Karpas-422 (cell line): ENCODE measurements at regions not wholly inside any gene's neighbourhood (a gene's known extent, or its start where the extent isn't known, plus 50 kb on each side); places are given as distances from the start of the nearest gene placed in this dataset.

Experiments
- DNase-seq: peaks from one replicate; pipeline ENCODE4 v3.0.0-alpha.2; 2015
- H2AFZ ChIP-seq: fragments of 200-600 bp; sonication (generic); 2 replicates; pipeline ENCODE4 v1.6.1; 2014; ENCODE audit warnings: antibody characterized with exemption, low read length, mixed read lengths
- H3K27ac ChIP-seq: fragments of 200-600 bp; sonication (generic); 2 replicates; pipeline ENCODE4 v1.5.1; 2014; ENCODE audit warnings: mild to moderate bottlenecking, low read length, moderate library complexity
- H3K27me3 ChIP-seq: fragments of 200-600 bp; sonication (generic); 2 replicates; pipeline ENCODE4 v1.6.1; 2014; ENCODE audit warnings: low read length, mixed read lengths
- H3K36me3 ChIP-seq: fragments of 200-600 bp; sonication (generic); 2 replicates; pipeline ENCODE4 v1.6.1; 2014; ENCODE audit warnings: low read length, mixed read lengths; ENCODE audit not compliant: insufficient read depth
- H3K4me1 ChIP-seq: fragments of 200-600 bp; sonication (generic); 2 replicates; pipeline ENCODE4 v1.6.1; 2014; ENCODE audit warnings: mild to moderate bottlenecking, low read length, mixed read lengths
- H3K4me2 ChIP-seq: fragments of 200-600 bp; sonication (generic); 2 replicates; pipeline ENCODE4 v1.6.1; 2014; ENCODE audit warnings: low read length, low read depth, mild to moderate bottlenecking; ENCODE audit not compliant: poor library complexity, severe bottlenecking
- H3K4me3 ChIP-seq: fragments of 200-600 bp; sonication (generic); 2 replicates; pipeline ENCODE4 v1.5.1; 2014; ENCODE audit warnings: mild to moderate bottlenecking, antibody characterized with exemption, low read length, mixed read lengths
- H3K79me2 ChIP-seq: fragments of 200-600 bp; sonication (generic); 2 replicates; pipeline ENCODE4 v1.6.1; 2014; ENCODE audit warnings: mild to moderate bottlenecking, low read length, mixed read lengths
- H3K9ac ChIP-seq: fragments of 200-600 bp; sonication (generic); 2 replicates; pipeline ENCODE4 v1.6.0; 2014; ENCODE audit warnings: low read length
- H3K9me2 ChIP-seq: fragments of 200-600 bp; sonication (generic), shearing (Covaris generic); replicated peaks from 2 replicates; pipeline ENCODE4 v1.6.0; 2014; ENCODE audit warnings: mild to moderate bottlenecking, low read length, moderate library complexity; ENCODE audit not compliant: insufficient read depth
- H3K9me3 ChIP-seq: fragments of 300-700, 200-600 bp; sonication (generic); 2 replicates; pipeline ENCODE4 v1.6.1; 2014; ENCODE audit warnings: low read length, mixed read lengths
- H4K20me1 ChIP-seq: fragments of 200-600 bp; sonication (generic); 2 replicates; pipeline ENCODE4 v1.6.1; 2014; ENCODE audit warnings: mild to moderate bottlenecking, antibody characterized with exemption, low read length, low read depth; ENCODE audit not compliant: insufficient read depth

DNA sequence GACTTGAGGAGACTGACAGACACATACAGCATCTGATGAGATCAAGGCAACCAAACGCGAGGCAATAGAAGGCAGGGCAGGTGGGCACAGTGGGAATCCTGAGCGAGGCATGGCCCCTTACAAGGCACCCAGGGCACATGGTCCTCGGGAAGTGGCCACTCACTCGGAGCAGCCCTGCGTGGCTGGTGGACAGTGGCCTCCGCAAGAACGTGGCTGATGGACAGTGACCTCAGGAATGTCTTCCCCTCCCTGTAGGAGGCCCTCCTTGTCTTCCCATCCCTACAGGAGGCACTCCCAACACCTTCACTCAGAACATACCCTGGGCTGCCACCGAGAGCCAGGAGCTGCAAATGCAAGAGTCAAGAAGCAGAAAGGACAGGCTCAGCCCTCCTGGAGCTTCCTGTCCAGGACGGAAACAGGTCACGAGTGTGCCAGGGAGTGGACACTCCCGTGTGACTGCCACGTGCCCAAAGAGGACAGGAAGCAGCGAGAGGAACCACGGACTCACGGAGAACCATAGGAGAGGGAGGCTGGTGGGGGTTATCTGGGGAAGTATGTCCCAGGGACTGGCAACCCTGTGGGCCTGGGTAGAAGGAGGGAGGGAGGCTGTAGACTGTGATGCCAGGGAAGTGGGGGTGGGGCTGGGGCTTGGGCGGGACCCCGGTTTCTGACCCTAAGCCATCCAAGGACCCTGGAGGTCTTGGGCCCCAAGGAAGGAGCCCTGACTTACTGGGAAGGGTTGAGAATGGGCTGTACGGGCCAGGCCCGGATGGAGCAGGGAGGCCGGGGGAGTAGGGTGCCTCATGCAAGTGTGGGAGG, 321.9 kb upstream of the IRX4 start:
- Histone ChIP-seq H3K36me3 (no peaks in the 10 kb centered on the region), H4K20me1 (no peaks in the 10 kb centered on the region), H3K27ac (no peak overlapping the region), H3K4me1 (no peaks in the 10 kb centered on the region), H3K4me3 (no peak overlapping the region), H3K9me2 (no peaks in the 10 kb centered on the region), H3K4me2 (no peak overlapping the region), H3K9me3 (no peaks in the 10 kb centered on the region), H3K27me3 (no peaks in the 10 kb centered on the region), H3K79me2 (no peaks in the 10 kb centered on the region), H3K9ac (no peak overlapping the region), H2AFZ (no peak overlapping the region)
- no peak for DNase-seq

DNA sequence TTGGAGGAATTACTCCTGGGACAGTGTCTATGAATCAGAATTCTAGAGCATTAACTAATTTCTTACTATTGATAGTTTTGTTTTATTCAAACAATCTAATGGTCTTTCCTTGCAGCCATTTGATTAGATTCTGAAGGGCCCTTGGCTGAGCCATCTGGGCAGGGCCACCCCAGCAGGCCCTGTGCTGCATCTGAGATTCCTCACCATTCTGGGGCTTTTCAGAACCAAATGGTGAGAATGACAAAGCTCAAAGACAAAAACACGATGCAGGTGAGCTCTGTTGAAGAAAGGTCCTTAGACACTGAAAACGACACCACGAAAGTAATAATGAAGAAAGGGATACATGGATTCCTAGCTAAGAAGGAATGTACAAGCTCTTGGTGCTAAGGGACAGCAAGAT, 321.0 kb upstream of the IRX4 start:
- Histone ChIP-seq H4K20me1 (no peaks in the 10 kb centered on the region), H3K4me2 (no peak overlapping the region), H3K9me3 (no peaks in the 10 kb centered on the region), H3K9me2 (no peaks in the 10 kb centered on the region), H3K27ac (no peak overlapping the region), H2AFZ (no peak overlapping the region), H3K27me3 (no peaks in the 10 kb centered on the region), H3K4me1 (no peaks in the 10 kb centered on the region), H3K36me3 (no peaks in the 10 kb centered on the region), H3K79me2 (no peaks in the 10 kb centered on the region), H3K9ac (no peak overlapping the region), H3K4me3 (no peak overlapping the region)
- no peak for DNase-seq

DNA sequence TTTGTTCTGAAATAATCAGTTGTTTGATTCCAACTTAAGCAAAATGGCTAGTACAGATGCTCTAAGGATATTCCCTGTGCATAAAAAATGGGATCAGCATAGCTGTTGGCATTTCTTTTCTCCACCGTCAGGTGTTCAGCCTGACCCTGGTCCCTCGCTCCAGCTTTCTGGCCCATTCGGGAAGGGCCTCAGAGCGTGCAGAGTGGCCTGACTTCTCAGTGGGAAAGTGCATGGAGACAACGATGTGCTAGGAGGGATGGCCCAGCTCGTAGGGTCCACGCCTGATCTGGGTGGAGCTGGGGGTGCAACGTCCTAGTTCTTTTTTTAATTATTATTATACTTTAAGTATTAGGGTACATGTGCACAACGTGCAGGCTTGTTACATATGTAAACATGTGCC, 319.1 kb upstream of the IRX4 start:
- Histone ChIP-seq H4K20me1 (no peaks in the 10 kb centered on the region), H3K79me2 (no peaks in the 10 kb centered on the region), H3K36me3 (no peaks in the 10 kb centered on the region), H2AFZ (no peak overlapping the region), H3K27ac (no peak overlapping the region), H3K4me3 (no peak overlapping the region), H3K27me3 (no peaks in the 10 kb centered on the region), H3K4me1 (no peaks in the 10 kb centered on the region), H3K4me2 (no peak overlapping the region), H3K9me3 (no peaks in the 10 kb centered on the region), H3K9ac (no peak overlapping the region), H3K9me2 (no peaks in the 10 kb centered on the region)
- DNase-seq, result no peak

DNA sequence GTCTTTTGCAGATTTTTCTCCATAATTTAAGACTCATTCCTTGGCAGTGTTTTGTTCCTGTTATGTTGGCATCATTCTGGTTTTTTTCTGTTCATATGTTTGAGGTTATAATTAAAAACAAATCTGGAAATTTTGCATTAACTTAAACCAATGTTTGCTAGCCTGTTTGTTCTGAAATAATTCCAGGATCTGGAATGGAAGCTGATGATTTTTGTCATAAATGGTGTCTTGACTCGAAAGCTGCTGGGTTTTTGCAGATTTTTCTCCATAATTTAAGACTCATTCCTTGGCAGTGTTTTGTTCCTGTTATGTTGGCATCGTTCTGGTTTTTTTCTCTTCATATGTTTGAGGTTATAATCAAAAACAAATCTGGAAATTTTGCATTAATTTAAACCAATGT, 318.7 kb upstream of the IRX4 start:
- Histone ChIP-seq H3K36me3 (no peaks in the 10 kb centered on the region), H3K79me2 (no peaks in the 10 kb centered on the region), H4K20me1 (no peaks in the 10 kb centered on the region), H3K4me3 (no peak overlapping the region), H3K4me1 (no peaks in the 10 kb centered on the region), H3K4me2 (no peak overlapping the region), H3K27me3 (no peaks in the 10 kb centered on the region), H3K9me3 (no peaks in the 10 kb centered on the region), H3K9ac (no peak overlapping the region), H2AFZ (no peak overlapping the region), H3K27ac (no peak overlapping the region), H3K9me2 (no peaks in the 10 kb centered on the region)
- no peak for DNase-seq

DNA sequence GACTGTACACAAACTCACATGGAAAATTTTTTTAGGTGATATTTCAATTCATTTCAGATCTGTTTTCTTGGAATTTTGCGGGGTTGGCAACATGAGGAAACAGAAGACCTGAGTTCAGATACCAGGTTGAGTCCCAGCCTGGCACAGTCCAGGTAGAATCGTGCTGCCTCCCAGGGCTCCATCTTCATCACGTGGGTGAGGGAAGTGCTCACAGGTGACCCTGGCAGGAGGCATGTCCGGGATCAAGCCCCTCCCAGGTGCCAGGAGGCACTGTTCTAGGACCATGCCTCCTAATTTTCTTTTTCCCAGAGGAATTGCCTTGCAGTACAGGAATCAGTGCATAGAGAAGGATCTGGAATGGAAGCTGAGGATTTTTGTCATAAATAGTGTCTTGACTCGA, 318.3 kb upstream of the IRX4 start:
- Histone ChIP-seq H3K79me2 (no peaks in the 10 kb centered on the region), H3K9me2 (no peaks in the 10 kb centered on the region), H3K36me3 (no peaks in the 10 kb centered on the region), H3K9ac (no peak overlapping the region), H3K4me2 (no peak overlapping the region), H3K4me3 (no peak overlapping the region), H3K9me3 (no peaks in the 10 kb centered on the region), H3K27ac (no peak overlapping the region), H4K20me1 (no peaks in the 10 kb centered on the region), H3K27me3 (no peaks in the 10 kb centered on the region), H3K4me1 (no peaks in the 10 kb centered on the region), H2AFZ (no peak overlapping the region)
- DNase-seq, result no peak

DNA sequence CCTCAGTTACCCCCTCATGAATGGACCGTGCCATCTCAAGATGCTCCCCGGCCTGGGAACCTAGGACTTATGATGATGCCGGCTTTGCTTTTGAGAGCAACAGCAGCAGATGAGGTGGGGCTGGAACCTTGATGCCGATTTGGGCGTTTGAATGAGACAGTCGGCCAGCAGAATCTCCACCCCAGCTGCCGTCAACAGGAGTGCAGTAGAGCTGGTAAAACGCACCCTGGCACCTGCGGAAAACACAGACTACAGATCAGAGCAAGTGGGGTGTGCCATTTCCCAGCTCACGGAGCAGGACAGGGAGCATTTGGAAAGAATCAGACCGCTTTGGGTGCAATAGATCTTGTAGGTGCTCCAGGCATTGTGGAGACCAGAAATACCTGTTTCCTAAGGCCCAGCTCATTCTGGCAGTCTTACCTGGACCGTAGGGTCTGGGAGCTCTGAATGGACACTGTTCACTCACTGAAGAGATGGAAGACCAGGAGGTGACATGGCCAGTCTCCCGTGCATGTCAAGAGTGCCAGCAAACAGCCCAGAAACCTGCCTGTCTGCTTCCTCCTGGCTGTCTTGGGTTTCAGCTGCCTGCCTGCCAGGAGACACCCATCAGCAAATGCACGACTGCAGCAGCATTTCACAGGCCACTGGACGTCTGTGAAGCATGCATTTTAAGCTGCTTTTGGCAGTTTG, 317.7 kb upstream of the IRX4 start:
- H3K27me3 ChIP-seq, result no peaks in the 10 kb centered on the region
- H3K9ac ChIP-seq, result no peak overlapping the region
- H3K4me1 ChIP-seq, result no peaks in the 10 kb centered on the region
- H3K9me3 ChIP-seq, result no peaks in the 10 kb centered on the region; the same call in 1 of the 2 replicates
- no peak overlapping the region for H2AFZ ChIP-seq
- no peak overlapping the region for H3K4me2 ChIP-seq
- no peaks in the 10 kb centered on the region for H3K79me2 ChIP-seq
- DNase-seq, result no peak
- no peaks in the 10 kb centered on the region for H3K36me3 ChIP-seq
- no peak overlapping the region for H3K27ac ChIP-seq
- no peaks in the 10 kb centered on the region for H3K9me2 ChIP-seq
- no peak overlapping the region for H3K4me3 ChIP-seq
- H4K20me1 ChIP-seq, result no peaks in the 10 kb centered on the region

DNA sequence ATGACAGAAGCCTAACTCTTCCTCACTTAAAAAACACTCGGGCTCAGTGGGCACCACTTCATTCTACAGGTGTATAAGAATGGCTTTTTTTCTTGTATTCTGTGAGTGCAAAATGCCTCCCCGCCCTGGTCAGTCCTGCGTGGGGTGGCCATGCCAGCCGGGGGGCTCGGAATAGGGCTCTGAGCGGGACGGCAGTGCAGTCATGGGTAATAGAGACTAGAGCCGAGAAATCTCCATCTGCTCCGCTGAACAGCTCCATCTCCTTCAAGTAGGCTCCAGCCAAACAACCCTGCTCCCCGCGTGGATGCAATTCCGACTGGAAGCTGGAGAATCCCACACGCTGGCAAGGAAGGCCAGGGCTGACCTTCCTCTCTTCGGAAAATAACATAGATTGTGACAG, 317.0 kb upstream of the IRX4 start:
- no peak overlapping the region for H3K27ac ChIP-seq
- H3K79me2 ChIP-seq, result no peaks in the 10 kb centered on the region
- no peak for DNase-seq

DNA sequence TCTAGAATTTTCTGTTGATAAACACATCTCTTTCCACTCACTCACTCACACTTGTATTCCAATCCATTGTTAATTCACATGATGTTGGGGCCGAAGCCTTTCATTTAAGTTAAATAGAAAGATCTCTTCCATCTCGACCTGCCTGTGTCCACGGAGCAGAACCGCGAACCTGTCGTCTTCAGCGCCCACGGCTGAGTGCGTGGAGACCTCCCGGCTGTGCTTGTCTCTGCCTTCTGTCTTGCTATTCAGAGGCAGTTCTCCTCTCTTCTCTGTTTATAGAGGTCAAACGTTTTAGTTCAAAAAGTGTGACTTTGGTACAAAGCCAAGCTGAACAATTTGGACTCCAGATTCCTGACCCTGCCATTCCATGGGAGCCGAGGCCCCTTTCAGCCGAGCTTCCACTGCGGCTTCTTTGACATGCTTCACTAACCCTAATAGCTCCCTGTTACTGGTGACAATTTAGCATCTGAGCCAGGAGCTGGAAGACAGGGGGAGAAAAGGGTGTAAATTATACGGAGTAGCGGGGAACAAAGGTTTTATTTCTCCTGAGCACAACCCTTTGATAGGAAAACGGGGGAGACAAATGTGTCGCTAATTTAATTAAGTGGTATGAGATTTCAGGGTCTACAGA, 314.4 kb upstream of the IRX4 start:
- no peak overlapping the region for H3K9ac ChIP-seq

More for the DNA sequence above, 317.0 kb upstream of the IRX4 start:
- Histone ChIP-seq H3K4me1 (no peaks in the 10 kb centered on the region), H3K9ac (no peak overlapping the region), H4K20me1 (no peaks in the 10 kb centered on the region), H3K27me3 (no peaks in the 10 kb centered on the region), H3K36me3 (no peaks in the 10 kb centered on the region), H3K9me2 (no peaks in the 10 kb centered on the region), H3K9me3 (peaks cover 1% of the 10 kb centered on the region), H2AFZ (no peak overlapping the region), H3K4me3 (no peak overlapping the region), H3K4me2 (no peak overlapping the region)

More for the DNA sequence above, 314.4 kb upstream of the IRX4 start:
- Histone ChIP-seq H3K27me3 (no peaks in the 10 kb centered on the region), H3K4me3 (no peak overlapping the region), H3K4me1 (no peaks in the 10 kb centered on the region), H4K20me1 (no peaks in the 10 kb centered on the region), H3K9me2 (no peaks in the 10 kb centered on the region), H3K4me2 (no peak overlapping the region), H2AFZ (no peak overlapping the region), H3K9me3 (peaks cover 4% of the 10 kb centered on the region), H3K79me2 (no peaks in the 10 kb centered on the region), H3K36me3 (no peaks in the 10 kb centered on the region), H3K27ac (no peak overlapping the region)
- DNase-seq, result no peak
